Muscle layer of colon (tissue), 2 donors: ENCODE measurements at regions not wholly inside any gene's neighbourhood (a gene's known extent, or its start where the extent isn't known, plus 50 kb on each side); places are given as distances from the start of the nearest gene placed in this dataset.
"Not testable (repeated sequence)": the region's sequence is repeated elsewhere in the genome, so short reads cannot be mapped to it uniquely, and the experiment has no call there.

Experiments used
- H3K27ac ChIP-seq: one replicate; pipeline ENCODE4 v1.7.0; 2013; ENCODE audit warnings: low read depth, mild to moderate bottlenecking, low read length, moderate library complexity
- H3K27me3 ChIP-seq, 2 donors: one replicate each; pipeline ENCODE4 v1.7.0; 2013; ENCODE audit warnings: low read length in 2 of 2, mild to moderate bottlenecking in 2 of 2; ENCODE audit not compliant: insufficient read depth in 2 of 2, control insufficient read depth in 1 of 2
- H3K36me3 ChIP-seq: one replicate; pipeline ENCODE4 v1.7.0; 2013; ENCODE audit warnings: mild to moderate bottlenecking, low read length; ENCODE audit not compliant: insufficient read depth
- H3K4me1 ChIP-seq: one replicate; pipeline ENCODE4 v1.7.0; 2013; ENCODE audit warnings: mild to moderate bottlenecking, low read length; ENCODE audit not compliant: insufficient read depth
- H3K4me3 ChIP-seq, 2 donors: one replicate each; pipeline ENCODE4 v1.7.0; 2013; ENCODE audit warnings: low read length in 2 of 2, low read depth in 1 of 2, mild to moderate bottlenecking in 1 of 2, moderate library complexity in 1 of 2
- H3K9ac ChIP-seq: one replicate; pipeline ENCODE4 v1.7.0; 2013; ENCODE audit warnings: low read length
- H3K9me3 ChIP-seq: one replicate; pipeline ENCODE4 v1.7.0; 2013; ENCODE audit warnings: mild to moderate bottlenecking, low read length
- donor health status: abdominal sarcoma.
- donor health status: Adenocarcinoma of cecum.

- no peaks in the 10 kb centered on the region for H3K27me3 ChIP-seq
- H3K4me3 ChIP-seq = no peak overlapping the region
- no peak overlapping the region for H3K27ac ChIP-seq
- no peak overlapping the region for H3K9ac ChIP-seq
- H3K9me3 ChIP-seq = no peaks in the 10 kb centered on the region
- H3K36me3 ChIP-seq = no peaks in the 10 kb centered on the region
- H3K4me1 ChIP-seq = no peaks in the 10 kb centered on the region
Measured at GRCh38 chr4:12471193-12471592, 1012.9 kb downstream of the RAB28 start.

- H3K4me3 ChIP-seq, H3K27me3 ChIP-seq, H3K27ac ChIP-seq, H3K4me1 ChIP-seq, H3K9me3 ChIP-seq, H3K36me3 ChIP-seq, H3K9ac ChIP-seq: not testable (repeated sequence)
Measured at GRCh38 chr4:12461576-12461975, 1022.6 kb downstream of the RAB28 start.

GRCh38 chr4:12459126-12459525 is 1025.0 kb downstream of the RAB28 start:
- H3K27ac ChIP-seq = no peak overlapping the region
- H3K36me3 ChIP-seq = no peaks in the 10 kb centered on the region
- no peaks in the 10 kb centered on the region for H3K27me3 ChIP-seq
- H3K4me3 ChIP-seq = no peak overlapping the region
- no peak overlapping the region for H3K9ac ChIP-seq
- H3K4me1 ChIP-seq = no peaks in the 10 kb centered on the region
- H3K9me3 ChIP-seq = no peaks in the 10 kb centered on the region

GRCh38 chr4:12458621-12459020 is 1025.5 kb downstream of the RAB28 start:
- Histone ChIP-seq H3K36me3 (no peaks in the 10 kb centered on the region), H3K4me1 (no peaks in the 10 kb centered on the region), H3K4me3 (no peak overlapping the region), H3K9me3 (no peaks in the 10 kb centered on the region), H3K27ac (no peak overlapping the region), H3K9ac (no peak overlapping the region), H3K27me3 (no peaks in the 10 kb centered on the region)

GRCh38 chr4:12452291-12452690 is 1023.6 kb upstream of the HS3ST1 start:
- Histone ChIP-seq H3K9me3 (no peaks in the 10 kb centered on the region), H3K36me3 (no peaks in the 10 kb centered on the region), H3K4me3 (no peak overlapping the region), H3K4me1 (no peaks in the 10 kb centered on the region), H3K27me3 (no peaks in the 10 kb centered on the region), H3K9ac (no peak overlapping the region), H3K27ac (no peak overlapping the region)

GRCh38 chr4:12447451-12447850 is 1018.8 kb upstream of the HS3ST1 start:
- no peak overlapping the region for H3K27ac ChIP-seq
- H3K9me3 ChIP-seq = no peaks in the 10 kb centered on the region
- H3K9ac ChIP-seq = no peak overlapping the region
- peaks cover 14% of the 10 kb centered on the region for H3K4me1 ChIP-seq
- H3K4me3 ChIP-seq = no peak overlapping the region
- no peaks in the 10 kb centered on the region for H3K27me3 ChIP-seq
- no peaks in the 10 kb centered on the region for H3K36me3 ChIP-seq

GRCh38 chr4:12446657-12447185 is 1018.0 kb upstream of the HS3ST1 start:
- Histone ChIP-seq H3K36me3 (no peaks in the 10 kb centered on the region), H3K4me3 (no peak overlapping the region), H3K27ac (no peak overlapping the region)

GRCh38 chr4:12446256-12446655 is 1017.6 kb upstream of the HS3ST1 start:
- no peak overlapping the region for H3K27ac ChIP-seq
- H3K9ac ChIP-seq = no peak overlapping the region
- H3K9me3 ChIP-seq = no peaks in the 10 kb centered on the region
- peaks cover 14% of the 10 kb centered on the region for H3K4me1 ChIP-seq
- no peaks in the 10 kb centered on the region for H3K36me3 ChIP-seq
- H3K4me3 ChIP-seq = no peak overlapping the region
- no peaks in the 10 kb centered on the region for H3K27me3 ChIP-seq

More at GRCh38 chr4:12446657-12447185, 1018.0 kb upstream of the HS3ST1 start:
- H3K9ac ChIP-seq = no peak overlapping the region
- H3K9me3 ChIP-seq = no peaks in the 10 kb centered on the region
- no peaks in the 10 kb centered on the region for H3K27me3 ChIP-seq
- H3K4me1 ChIP-seq = peaks cover 14% of the 10 kb centered on the region

GRCh38 chr4:12445711-12446235 is 1017.1 kb upstream of the HS3ST1 start:
- Histone ChIP-seq H3K4me1 (peaks cover 14% of the 10 kb centered on the region), H3K27me3 (no peaks in the 10 kb centered on the region), H3K9me3 (no peaks in the 10 kb centered on the region), H3K4me3 (no peak overlapping the region), H3K27ac (no peak overlapping the region), H3K36me3 (no peaks in the 10 kb centered on the region), H3K9ac (no peak overlapping the region)

GRCh38 chr4:12439633-12440305 is 1011.1 kb upstream of the HS3ST1 start:
- H3K9me3 ChIP-seq = no peaks in the 10 kb centered on the region
- no peaks in the 10 kb centered on the region for H3K4me1 ChIP-seq
- H3K27ac ChIP-seq = no peak overlapping the region
- no peak overlapping the region for H3K4me3 ChIP-seq
- no peaks in the 10 kb centered on the region for H3K27me3 ChIP-seq
- H3K9ac ChIP-seq = no peak overlapping the region
- H3K36me3 ChIP-seq = no peaks in the 10 kb centered on the region

GRCh38 chr4:12431259-12431658 is 1002.6 kb upstream of the HS3ST1 start:
- H3K9ac ChIP-seq, H3K4me1 ChIP-seq, H3K27ac ChIP-seq, H3K27me3 ChIP-seq, H3K36me3 ChIP-seq, H3K9me3 ChIP-seq, H3K4me3 ChIP-seq: not testable (repeated sequence)

- H3K9ac ChIP-seq = no peak overlapping the region
- H3K36me3 ChIP-seq = no peaks in the 10 kb centered on the region
- no peaks in the 10 kb centered on the region for H3K9me3 ChIP-seq
- H3K27ac ChIP-seq = no peak overlapping the region
- no peaks in the 10 kb centered on the region for H3K27me3 ChIP-seq
- no peak overlapping the region for H3K4me3 ChIP-seq
- H3K4me1 ChIP-seq = no peaks in the 10 kb centered on the region
Measured at GRCh38 chr4:12421364-12421763, 992.7 kb upstream of the HS3ST1 start.
